IPS-NIHi7 (cell line): ENCODE measurements at regions not wholly inside any gene's neighbourhood (a gene's known extent, or its start where the extent isn't known, plus 50 kb on each side); places are given as distances from the start of the nearest gene placed in this dataset.

Experiments used
- DNase-seq: peaks from one replicate; pipeline ENCODE4 v3.0.0; 2012; ENCODE audit warnings: mixed read lengths; ENCODE audit errors: extremely low spot score

DNA sequence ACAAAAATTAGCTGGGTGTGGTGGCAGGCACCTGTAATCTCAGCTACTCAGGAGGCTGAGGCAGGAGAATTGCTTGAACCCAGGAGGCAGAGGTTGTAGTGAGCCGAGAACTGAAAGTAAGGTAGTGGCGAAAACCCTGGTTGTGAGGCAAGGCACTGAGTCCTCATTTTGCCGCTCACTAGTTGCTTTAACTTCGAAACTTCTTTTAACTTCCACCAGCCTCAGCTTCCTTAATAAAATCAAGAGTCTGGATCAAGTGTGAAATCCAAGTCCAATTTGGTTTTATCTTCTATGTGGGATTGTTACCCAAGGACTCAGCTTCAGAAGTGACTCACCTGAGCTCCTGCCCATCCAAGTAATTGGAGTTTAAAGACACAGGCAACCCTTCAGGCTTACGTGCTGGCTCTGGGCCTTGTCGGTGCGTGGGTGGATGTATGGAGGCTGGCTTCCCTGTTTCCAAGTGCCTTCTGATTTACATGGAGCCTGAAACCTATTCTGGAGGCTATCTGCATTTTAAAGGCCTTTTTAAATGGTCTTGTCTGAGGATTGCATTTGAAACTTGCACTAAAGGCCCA, 374.2 kb upstream of the ID2 start:
- peak; percentile 53 for DNase-seq

DNA sequence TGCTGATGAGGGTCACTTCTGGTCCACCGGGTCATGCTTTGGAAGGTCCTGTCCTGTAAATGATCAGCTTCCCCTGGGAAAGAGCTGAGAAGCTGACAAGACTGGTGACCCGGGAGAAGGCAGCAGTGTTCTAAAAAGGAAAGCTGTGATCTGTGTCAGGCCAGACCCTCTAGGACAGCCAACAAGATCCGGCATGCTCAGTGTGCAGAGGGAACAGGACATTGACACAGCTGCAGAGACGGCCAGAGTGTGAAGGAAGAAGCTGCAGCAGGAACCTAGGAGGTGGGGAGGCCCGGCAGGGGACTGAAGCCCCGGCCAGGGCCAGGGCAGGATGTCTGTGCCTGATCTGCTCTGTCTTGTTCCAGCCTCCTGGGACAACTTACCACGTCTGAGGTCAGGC, 372.7 kb upstream of the ID2 start:
- DNase-seq, result no peak

DNA sequence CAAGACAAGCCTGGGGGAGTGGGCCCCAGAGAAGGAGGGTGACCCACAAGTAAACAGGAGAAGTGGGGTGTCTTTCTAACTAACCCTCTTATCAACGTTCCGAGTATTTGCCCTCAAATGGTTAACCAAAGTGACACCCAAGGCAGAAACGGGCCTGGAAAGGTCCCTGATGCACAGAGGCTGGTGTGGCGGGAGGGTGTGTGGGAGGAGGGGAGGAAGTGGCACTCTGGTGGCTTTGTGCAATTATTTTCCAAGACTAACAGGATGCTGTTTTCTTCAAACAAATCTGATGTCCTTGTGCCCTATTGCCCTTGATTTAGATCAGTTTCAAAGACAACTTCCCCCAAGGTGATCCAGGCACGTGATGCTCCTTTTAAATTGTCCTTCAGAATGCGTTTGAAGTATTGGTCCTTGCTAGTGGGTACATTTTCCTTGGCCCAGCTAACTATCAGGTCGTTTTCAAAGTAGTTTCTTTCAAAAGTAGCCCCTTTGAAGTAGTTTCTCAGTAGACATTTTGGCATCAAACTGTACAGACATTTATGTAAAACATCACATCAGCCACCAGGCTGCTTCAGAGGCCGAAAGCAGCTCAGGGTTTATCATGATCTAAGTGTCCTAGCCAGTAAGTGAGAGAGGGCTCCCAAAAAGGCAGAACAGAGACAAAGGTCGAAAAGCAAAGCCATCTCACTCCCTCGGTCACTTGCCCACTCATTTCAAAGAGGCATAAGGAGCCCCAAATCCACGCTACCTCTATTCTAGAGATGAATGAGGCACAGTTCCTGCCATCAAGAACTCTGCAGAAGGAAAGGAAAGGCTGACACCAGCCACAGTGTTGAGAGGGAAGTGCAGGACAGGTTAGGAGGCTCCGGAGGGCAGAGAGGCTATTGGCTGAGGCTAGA, 371.1 kb upstream of the ID2 start:
- no peak for DNase-seq

DNA sequence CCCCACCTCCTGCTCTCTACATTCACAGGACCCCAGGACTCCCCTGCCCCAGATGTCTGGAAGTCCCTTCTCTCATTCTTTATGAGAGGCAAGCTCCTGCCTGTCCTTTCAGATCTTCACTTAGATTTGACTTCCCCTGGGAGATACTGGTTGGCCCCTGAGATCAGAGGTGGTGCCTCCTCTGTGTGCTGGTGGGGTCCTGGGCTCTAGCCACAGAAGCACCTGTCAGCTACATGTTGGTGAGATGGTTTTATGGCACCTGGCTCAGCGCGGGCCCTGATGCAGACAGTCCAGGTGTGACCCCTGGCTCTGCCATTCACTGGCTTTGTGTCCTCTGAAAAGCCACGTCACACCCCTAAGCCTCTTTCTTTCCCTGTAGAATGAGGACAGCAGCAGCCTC, 369.6 kb upstream of the ID2 start:
- no peak for DNase-seq

DNA sequence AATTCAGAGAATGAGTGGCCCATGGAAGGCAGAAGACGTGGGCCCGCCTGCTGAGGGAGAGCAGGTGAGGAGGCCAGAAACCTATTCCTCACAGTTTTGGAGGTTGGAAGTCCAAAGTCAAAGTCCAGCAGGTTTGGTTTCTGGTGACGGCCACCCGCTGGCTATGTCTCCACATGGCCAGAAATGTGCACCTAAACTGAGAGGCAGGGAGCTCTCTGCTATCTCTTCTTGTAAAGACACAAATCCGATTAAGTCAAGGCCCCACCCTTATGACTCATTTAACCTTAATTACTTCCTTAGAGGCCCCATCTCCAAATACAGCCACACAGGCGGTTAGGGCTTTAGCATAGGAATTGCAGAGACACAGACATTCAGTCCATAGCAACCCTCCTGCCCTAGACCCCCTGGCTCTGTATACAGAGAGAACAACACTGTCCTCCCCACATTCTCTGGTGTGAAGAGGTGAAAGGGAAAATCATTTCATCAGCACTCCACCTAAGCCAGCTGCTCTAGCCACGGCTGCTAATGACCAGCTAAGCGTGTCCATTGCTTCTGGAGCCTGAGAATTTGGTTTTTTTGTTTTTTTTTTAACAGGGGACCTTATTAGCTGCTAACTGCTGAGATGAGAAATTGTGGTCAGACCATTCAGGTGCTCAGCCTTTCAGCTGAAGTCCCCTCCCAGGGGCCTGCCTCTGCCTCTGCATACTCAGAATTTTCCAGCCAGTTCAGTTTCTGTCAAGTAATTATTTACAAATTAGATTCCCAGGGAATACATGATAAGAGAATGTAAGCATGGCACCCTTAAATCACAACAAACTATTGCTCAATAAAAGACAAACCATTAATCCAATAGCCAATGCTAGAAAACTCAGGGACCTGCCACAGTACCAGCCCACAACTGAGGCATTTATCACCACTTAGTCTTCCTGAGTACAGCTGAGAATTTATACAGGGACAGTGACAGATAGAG, 368.7 kb upstream of the ID2 start:
- DNase-seq, result peak; percentile 31

DNA sequence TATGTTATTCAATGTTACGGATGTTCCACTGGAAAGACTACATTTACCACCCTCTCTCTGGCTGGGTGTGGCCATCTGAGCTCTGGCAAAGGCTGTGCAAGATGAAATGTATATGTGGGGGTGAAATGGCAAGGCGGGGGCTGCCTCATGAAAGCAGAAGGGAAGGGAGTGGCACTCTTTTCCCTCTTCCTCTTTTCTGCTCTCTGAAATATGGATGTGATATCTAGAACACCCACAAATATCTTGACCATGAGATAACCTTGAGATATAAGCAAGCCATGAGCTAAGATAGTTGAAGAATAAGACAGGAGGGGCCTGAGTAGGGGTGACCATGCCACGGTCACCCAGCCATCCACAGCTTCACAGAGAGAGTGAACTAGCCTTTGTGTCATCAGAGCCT, 367.8 kb upstream of the ID2 start:
- DNase-seq, result no peak

DNA sequence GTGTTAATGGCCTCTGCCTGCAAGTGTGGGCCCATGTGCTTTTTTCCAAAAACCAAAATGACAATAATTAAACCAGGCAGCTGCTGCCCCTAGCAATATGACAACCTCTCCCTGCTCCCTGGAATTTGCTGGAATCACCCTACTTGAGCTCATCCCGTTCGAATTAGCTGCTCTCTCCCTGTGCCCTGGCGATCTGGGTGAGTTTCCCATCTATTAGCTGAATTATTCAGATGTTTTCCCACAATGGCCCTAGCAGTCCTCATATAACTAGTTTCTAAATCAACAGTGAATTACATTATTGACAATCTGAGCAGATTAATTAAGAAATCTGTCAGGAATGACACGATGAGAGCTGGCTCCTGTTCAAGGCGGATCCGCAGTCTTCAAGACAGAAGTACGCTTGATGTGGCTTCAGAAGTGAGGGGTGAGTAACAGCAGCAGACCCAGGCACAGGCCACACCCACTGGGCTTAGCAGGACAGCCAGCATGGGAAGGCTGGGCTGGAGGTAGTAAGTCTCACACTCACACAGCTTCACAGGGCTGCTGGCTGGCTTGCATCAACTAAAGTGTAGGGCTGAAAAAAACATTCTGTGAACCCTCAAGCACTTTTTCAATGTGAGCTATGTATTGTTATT, 366.2 kb upstream of the ID2 start:
- DNase-seq, result peak; percentile 85

DNA sequence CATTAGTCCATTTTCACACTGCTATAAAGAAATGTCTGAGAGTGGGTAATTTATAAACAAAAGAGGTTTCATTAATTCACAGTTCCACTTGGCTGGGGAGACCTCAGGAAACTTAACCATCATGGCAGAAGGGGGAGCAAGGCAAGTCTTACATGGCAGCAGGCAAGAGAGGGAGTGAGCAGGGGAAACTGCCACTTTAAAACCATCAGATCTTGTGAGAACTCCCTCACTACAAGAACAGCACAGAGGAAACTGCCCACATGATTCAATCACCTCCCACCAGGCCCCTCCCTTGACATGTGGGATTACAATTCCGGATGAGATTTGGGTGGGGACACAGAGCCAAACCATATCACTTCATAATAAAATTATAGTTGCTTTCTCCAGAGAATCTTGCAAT, 365.5 kb upstream of the ID2 start:
- DNase-seq, result no peak

DNA sequence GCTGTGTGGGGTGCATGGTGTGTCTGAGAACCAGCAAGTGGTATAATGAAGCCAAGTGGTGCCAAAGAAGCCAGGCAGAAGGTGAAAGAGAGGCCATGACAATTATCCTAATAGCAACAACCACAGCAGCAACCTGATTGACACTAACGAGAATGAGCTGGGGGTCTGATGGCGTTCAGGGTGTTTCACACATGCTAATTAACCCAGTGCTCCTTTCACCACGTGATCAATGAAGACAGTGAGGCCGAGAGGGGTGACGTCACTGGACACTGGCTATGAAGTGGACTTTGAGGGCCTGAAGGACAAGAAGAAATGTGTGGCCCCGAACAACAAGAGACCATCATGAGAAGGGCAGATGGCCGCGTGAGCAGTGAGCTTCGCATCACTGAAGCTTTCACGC, 364.4 kb upstream of the ID2 start:
- DNase-seq, result no peak

DNA sequence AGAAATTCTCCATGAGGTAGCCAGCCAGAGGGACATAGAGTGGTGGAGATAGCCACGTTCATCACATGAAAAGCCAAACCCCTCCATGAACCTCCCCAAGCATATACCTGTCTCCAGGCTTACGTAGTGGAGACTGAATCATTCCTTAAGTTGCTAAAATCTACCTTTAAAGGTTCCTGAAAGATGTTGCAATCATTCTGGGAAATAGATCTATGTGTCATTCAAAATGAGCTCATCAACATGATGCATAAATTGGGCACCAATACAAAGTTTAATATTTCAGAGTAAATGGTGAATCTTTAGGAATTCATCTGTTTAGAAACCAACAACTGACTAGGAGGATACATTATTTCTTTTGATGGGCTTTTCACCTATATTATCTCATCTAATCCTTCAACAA, 362.6 kb upstream of the ID2 start:
- DNase-seq, result no peak

DNA sequence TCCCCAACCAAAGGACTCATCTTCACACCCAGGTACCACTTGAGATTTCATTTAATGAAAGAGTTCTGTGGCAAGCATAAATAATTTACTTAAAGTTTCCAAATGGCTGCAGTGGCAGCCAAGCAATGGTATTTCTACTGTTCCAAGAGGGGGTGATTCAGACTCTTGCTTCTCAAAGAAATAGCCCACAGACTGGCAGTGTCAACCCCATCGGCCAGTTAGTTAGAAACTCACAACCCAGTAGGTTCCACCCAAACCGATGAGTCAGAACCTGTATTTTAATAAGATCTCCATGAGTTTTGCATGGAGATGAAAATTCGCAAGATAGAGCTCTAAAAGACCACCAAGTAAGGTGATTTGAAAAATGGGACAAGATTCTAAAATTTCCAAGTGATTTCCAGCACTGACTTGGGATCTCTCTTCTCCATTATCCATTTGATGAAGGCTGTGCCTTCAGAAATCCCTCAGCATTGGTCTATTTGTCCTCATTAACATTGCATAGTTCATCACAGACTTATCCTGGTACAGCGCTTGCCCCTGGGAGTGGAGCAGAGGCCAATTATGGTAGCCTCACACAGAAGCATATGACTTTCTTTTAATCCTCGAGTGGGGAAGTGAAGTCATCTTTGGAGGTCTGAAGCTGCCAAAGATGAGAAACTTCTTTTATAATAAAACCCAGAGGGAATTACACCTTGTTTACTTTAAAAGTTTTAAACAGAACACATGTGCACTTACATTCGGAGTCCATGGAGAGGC, 361.4 kb upstream of the ID2 start:
- DNase-seq, result no peak

DNA sequence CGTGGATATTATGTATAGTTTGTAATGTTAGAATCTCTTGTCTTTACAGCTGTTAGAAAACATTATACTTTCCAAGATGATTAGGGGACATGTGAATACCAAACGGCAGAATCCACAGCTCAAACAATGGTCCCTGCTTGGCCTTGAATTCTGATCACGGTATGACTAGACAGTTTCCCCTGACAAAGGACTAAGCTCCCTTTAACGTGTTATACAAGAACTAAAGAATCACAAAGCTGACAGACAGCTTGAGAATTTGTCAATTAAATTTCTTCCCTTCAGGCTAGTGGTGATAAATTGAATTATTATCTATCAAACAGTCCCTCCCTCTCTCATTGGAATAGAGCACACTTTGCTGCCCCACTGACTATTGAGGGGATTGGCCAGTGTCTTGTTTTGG, 359.2 kb upstream of the ID2 start:
- no peak for DNase-seq

DNA sequence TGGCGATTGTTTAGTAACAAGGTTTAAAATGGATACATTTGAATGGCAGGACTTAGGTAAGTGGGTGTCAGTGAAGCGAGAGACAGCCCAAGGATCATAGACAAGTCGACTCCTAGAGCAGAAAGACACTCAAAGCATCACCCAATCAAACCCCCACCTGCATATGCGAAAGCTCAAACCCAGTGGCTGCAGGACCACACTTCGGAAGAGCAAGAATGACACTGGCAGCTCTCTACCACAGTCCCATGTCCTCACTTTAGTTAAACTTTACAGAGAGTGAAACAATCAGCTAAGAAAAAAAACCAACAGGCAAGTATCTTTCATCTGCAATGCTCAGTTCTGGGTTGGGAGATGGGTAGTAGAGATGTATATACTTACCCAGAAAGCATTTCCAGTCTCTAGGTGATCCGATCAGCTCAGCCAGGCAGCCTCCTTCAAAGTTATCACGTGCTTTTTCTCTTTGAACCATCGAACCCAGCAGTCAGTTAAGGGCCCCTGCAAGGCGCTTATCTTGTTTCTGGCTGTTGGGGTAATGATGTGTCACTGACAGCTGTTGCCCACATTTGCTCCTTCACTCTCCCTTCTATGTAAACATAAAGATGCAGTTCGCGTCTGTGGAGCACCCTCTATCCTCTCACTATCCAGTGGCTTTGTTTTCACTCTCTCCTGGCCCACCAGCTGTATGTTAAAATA, 357.5 kb upstream of the ID2 start:
- no peak for DNase-seq

DNA sequence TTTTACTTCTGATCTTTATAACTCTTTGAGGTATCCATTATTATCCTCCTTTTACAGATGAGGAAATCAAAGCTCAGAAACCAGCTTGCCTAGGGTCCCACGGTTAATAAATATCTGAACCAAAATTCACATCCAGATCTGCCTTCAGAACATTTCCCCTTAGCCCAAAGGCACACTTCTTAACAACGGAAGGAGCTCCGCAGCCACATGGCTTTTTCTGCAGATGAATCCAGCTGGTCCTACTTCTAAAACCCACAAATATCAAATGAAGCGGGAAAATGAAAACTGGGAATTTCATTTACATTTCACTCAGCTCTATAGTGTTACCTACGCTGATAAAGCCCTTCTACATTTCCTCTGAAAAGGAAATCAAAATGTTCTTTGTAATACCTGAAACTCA, 357.0 kb upstream of the ID2 start:
- DNase-seq, result no peak

DNA sequence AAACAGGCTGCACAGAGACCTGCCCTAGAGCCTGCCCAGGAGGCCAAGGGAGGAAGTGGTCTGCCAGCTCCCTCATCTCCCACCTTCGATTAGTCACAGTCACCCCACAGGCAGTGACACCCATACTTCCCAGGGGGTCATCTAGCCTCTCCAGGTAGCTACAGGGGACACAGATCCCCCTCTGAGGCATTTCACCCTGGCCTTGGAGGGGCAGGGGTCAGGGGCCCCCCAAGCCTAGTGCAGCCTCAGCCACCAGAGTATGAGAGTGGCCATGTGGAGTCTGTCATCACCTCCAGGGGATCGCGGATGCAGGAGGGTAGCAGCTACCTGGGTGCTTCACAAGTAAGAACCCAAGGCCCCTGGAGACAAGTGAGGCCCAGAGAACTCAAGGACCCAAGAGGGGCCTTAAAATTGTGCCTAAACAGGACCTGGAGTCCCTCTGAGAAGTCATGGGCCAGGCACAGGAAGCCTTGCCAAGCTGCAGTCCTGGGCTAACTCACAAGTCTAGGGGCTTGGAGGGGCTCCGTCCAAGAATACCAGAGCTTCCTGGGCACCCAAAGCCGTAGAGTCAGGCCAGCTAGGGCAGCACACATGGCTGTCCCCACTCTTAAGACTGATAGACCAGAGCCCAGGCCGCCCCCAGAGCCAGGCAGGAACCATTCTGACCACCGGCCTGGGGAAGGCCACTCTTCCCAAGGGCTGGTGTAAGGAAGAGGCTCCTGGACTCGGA, 354.3 kb upstream of the ID2 start:
- DNase-seq, result no peak

DNA sequence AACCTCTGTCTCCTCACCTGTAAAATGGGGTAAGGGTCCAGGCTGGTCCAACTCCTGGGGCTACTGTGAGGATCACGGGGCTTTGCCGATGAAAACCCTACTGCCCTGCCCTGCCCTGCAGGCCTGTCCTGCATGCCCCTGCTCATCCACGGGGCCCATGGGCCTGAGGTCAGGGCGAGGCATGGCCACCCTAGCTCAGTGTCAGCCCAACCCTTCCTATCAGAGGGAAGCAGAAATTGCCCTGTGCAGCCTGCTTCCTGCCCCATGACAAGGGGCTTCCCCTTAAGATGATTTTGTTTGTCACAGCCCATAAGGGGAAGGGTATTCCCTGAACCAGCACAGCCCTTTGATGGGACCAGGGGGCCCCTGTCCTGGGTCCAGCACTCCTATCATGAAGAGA, 353.6 kb upstream of the ID2 start:
- DNase-seq, result no peak

DNA sequence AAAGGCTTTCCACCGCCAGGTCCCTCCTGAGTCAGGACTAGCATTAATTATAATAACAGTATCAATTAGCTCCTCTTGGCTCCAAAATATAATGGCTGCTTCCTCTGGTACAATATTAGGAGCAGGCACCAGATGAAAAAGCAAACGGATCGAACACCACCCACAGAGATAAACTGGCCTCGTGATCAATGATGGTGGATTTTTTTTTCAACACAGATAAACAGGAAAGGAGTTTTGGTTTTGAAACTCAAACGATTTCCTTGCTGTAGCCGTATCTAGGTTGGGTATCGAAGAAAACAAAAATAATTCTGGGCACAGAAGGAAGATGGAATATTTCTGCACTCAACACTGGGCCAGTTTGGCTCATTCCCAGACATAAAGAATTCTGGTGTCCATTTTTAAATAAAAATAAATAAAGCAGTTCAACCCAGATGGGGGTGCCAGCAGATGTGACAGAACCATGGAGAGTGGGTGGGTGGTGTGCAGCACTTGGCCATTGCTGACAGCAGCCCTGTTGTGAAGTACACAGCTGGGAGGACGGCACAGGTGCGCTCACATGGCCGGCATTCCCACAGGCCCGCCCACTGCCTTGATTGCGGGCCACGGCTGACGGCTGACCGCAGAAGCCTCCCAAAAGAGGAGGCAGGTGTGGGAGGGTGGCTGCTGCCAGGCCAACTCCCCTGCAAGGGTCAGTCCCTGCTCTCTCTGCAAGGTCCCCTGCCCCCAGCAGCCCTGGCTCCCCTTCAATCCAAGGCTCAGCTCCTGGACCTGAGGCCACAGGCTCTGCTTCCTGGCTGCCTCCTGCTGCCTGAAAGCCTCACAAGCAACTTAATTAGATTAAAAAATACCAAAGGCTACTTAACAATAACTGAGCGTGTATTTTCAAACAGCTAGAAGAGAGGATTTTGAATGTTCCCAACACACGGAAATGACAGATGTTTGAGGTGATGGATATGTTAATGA, 351.9 kb upstream of the ID2 start:
- no peak for DNase-seq

DNA sequence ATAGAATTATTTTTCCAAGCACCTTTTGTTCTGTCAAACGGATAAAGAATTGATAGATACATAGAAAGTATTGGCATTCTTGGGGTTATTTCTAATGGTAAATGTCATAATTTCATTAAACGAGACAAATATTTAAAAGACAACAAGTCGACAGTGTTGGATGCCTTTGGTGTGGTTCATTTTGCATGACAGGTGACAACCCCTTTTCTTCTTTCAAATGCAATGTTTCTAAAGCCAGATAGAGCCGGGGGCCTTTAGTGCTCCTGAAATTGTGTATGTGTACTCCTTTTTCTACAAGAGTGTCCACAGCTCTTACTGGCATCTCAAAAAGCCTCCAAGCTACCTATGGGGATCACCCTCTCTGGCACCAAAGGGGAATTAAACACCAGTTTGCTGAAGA, 350.8 kb upstream of the ID2 start:
- DNase-seq, result no peak

DNA sequence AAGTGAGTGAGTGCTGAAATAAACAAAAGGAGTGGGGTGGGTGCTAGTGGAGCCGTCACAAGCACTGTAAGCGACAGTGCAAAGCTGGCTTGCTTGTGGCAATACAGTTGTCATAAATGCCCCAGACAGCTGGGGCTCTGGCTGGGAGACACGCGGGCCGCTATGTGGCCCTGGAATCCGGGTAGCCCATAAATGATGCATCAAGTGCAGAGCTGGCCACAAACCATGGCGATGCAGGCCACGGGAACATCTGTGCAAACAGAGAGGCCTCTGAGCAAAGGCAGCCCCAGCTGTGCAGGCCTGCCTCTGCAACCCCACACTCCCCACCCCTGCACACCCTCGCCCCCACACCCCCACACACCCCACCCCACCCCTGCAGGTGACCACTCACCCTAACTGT, 349.2 kb upstream of the ID2 start:
- no peak for DNase-seq
